H1 (cell line): ENCODE measurements at regions not wholly inside any gene's neighbourhood (a gene's known extent, or its start where the extent isn't known, plus 50 kb on each side); places are given as distances from the start of the nearest gene placed in this dataset.
A peak's percentile ranks its signal among the peaks of the same experiment; 100 is the strongest.

ENCODE experiments used
- CTCF ChIA-PET: fragments of 300-600 bp; sonication (Branson Sonifier 250); formaldehyde crosslinking; loops from one replicate; lab custom pipeline; 2021; ENCODE audit not compliant: partially characterized antibody; lab: Charles Lee
- POLR2A ChIA-PET: fragments of 300-600 bp; sonication (Branson Sonifier 250); formaldehyde crosslinking; loops from one replicate; lab custom pipeline; 2021; ENCODE audit warnings: inconsistent platforms; ENCODE audit not compliant: partially characterized antibody; lab: Charles Lee
- DNase-seq, 2 experiments: peaks; one replicate each; pipeline versions ENCODE4 v3.0.0 to v3.0.0-alpha.2; 2010 to 2022; ENCODE audit warnings: low spot score in 2 of 2, low read depth in 1 of 2, mixed read lengths in 1 of 2
- FAIRE-seq: peaks from 2 replicates; lab custom pipeline; 2011; peaks lifted over from hg19 to GRCh38; lab: Jason Lieb, UNC
- H2AFZ ChIP-seq: 2 replicates; pipeline ENCODE4 v1.8.1; 2012; ENCODE audit warnings: low read length, inconsistent platforms
- H2AK5ac ChIP-seq: 2 replicates; pipeline ENCODE4 v1.6.1; 2013; ENCODE audit warnings: low read depth, low read length
- H2BK120ac ChIP-seq: replicated peaks from 2 replicates; pipeline ENCODE3; 2013; ENCODE audit warnings: low read depth, low read length, inconsistent platforms
- H2BK12ac ChIP-seq: 2 replicates; pipeline ENCODE4 v1.6.1; 2013; ENCODE audit warnings: low read depth, low read length
- H2BK15ac ChIP-seq: 2 replicates; pipeline ENCODE4 v1.6.1; 2013; ENCODE audit warnings: low read length
- H2BK20ac ChIP-seq: 2 replicates; pipeline ENCODE4 v1.6.1; 2013; ENCODE audit warnings: low read length
- H2BK5ac ChIP-seq: 2 replicates; pipeline ENCODE4 v1.6.1; 2013; ENCODE audit warnings: low read depth, low read length
- H3K14ac ChIP-seq: 2 replicates; pipeline ENCODE4 v1.6.1; 2013; ENCODE audit warnings: inconsistent platforms; ENCODE audit not compliant: insufficient read length
- H3K18ac ChIP-seq: 2 replicates; pipeline ENCODE4 v1.6.1; 2013; ENCODE audit warnings: low read length; ENCODE audit errors: extremely low read depth
- H3K23ac ChIP-seq: 2 replicates; pipeline ENCODE4 v1.6.1; 2013; ENCODE audit warnings: inconsistent platforms; ENCODE audit not compliant: insufficient read length
- H3K23me2 ChIP-seq: 2 replicates; pipeline ENCODE4 v1.6.1; 2013; ENCODE audit warnings: low read depth, low read length
- H3K27ac ChIP-seq: 2 replicates; pipeline ENCODE4 v1.6.1; 2011; ENCODE audit warnings: low read depth, low read length, inconsistent platforms
- H3K27me3 ChIP-seq, 4 experiments: replicated peaks in 1 of 4; 1 replicate in 1 of 4; 2 replicates in 3 of 4; pipeline versions ENCODE4 v1.6.1 to v1.8.1; 2011 to 2013; ENCODE audit warnings: low read length in 3 of 4, mild to moderate bottlenecking in 3 of 4, inconsistent platforms in 2 of 4, mixed read lengths in 2 of 4, moderate library complexity in 1 of 4; ENCODE audit not compliant: control insufficient read depth in 3 of 4, insufficient read depth in 3 of 4; ENCODE audit errors: extremely low read depth in 1 of 4
- H3K36me3 ChIP-seq, 4 experiments: 2 replicates each; pipeline versions ENCODE4 v1.6.1 to v1.8.1; 2011 to 2013; ENCODE audit warnings: mild to moderate bottlenecking in 4 of 4, low read length in 3 of 4, moderate library complexity in 2 of 4, control low read depth in 1 of 4, inconsistent platforms in 1 of 4; ENCODE audit not compliant: insufficient read depth in 4 of 4, control insufficient read depth in 2 of 4
- H3K4ac ChIP-seq: replicated peaks from 2 replicates; pipeline ENCODE3; 2013; ENCODE audit warnings: low read length, low read depth, mixed read lengths, inconsistent platforms; ENCODE audit not compliant: insufficient read length
- H3K4me1 ChIP-seq, 4 experiments: replicated peaks in 1 of 4; 1 replicate in 1 of 4; 2 replicates in 3 of 4; pipeline versions ENCODE4 v1.6.1 to v1.8.1; 2011 to 2013; ENCODE audit warnings: low read length in 3 of 4, inconsistent platforms in 2 of 4, mixed read lengths in 1 of 4; ENCODE audit not compliant: insufficient read depth in 4 of 4, control insufficient read depth in 3 of 4
- H3K4me2 ChIP-seq, 2 experiments: 2 replicates each; pipeline versions ENCODE4 v1.6.1 to v1.8.1; 2011 to 2013; ENCODE audit warnings: low read depth in 2 of 2, low read length in 2 of 2, control low read depth in 1 of 2, inconsistent platforms in 1 of 2, mild to moderate bottlenecking in 1 of 2; ENCODE audit not compliant: insufficient read depth in 1 of 2
- H3K4me3 ChIP-seq, 4 experiments: fragments of 200-600, 300-600 bp in 1 of 4; sonication (generic), shearing (Covaris generic), sonication (Bioruptor Twin) in 1 of 4; 2 replicates each; pipeline versions ENCODE4 v1.5.1 to v1.8.1; 2011 to 2016; ENCODE audit warnings: low read length in 4 of 4, low read depth in 3 of 4, control low read depth in 2 of 4, inconsistent platforms in 2 of 4, mild to moderate bottlenecking in 2 of 4, mixed read lengths in 1 of 4, moderate library complexity in 1 of 4; ENCODE audit not compliant: insufficient read depth in 2 of 4; ENCODE audit errors: extremely low read depth in 1 of 4
- H3K56ac ChIP-seq: replicated peaks from 2 replicates; pipeline ENCODE3; 2013; ENCODE audit warnings: low read depth, mild to moderate bottlenecking, mixed read lengths, low read length, inconsistent platforms; ENCODE audit not compliant: insufficient read length
- H3K79me1 ChIP-seq: 2 replicates; pipeline ENCODE4 v1.6.1; 2013; ENCODE audit warnings: low read depth, low read length, control low read depth
- H3K79me2 ChIP-seq, 2 experiments: 2 replicates each; pipeline versions ENCODE4 v1.6.1 to v1.8.1; 2012 to 2013; ENCODE audit warnings: low read length in 2 of 2, mild to moderate bottlenecking in 2 of 2, inconsistent platforms in 1 of 2; ENCODE audit not compliant: insufficient read depth in 2 of 2, control insufficient read depth in 1 of 2
- H3K9ac ChIP-seq, 4 experiments: replicated peaks in 1 of 4; 1 replicate in 1 of 4; 2 replicates in 3 of 4; pipeline versions ENCODE4 v1.6.1 to v1.8.1; 2011 to 2013; ENCODE audit warnings: low read depth in 3 of 4, low read length in 3 of 4, control low read depth in 2 of 4, mild to moderate bottlenecking in 2 of 4, moderate library complexity in 2 of 4, inconsistent platforms in 1 of 4; ENCODE audit errors: extremely low read depth in 1 of 4
- H3K9me3 ChIP-seq, 2 experiments: 2 replicates each; pipeline versions ENCODE4 v1.6.1 to v1.8.1; 2012 to 2013; ENCODE audit warnings: mild to moderate bottlenecking in 2 of 2, moderate library complexity in 2 of 2, control low read depth in 1 of 2, inconsistent platforms in 1 of 2, low read depth in 1 of 2, low read length in 1 of 2, mixed read lengths in 1 of 2; ENCODE audit not compliant: insufficient read depth in 2 of 2
- H4K20me1 ChIP-seq, 2 experiments: replicated peaks in 1 of 2; 2 replicates each; pipeline versions ENCODE3 to v1.8.1; 2011 to 2013; ENCODE audit warnings: inconsistent platforms in 2 of 2, low read length in 2 of 2, mild to moderate bottlenecking in 1 of 2; ENCODE audit not compliant: insufficient read depth in 2 of 2, control insufficient read depth in 1 of 2
- H4K5ac ChIP-seq: 2 replicates; pipeline ENCODE4 v1.6.1; 2013; ENCODE audit warnings: low read length, low read depth, mixed read lengths, inconsistent platforms; ENCODE audit not compliant: insufficient read length
- H4K8ac ChIP-seq: 2 replicates; pipeline ENCODE4 v1.8.0; 2013; ENCODE audit warnings: mild to moderate bottlenecking, moderate library complexity, low read length, inconsistent platforms; ENCODE audit not compliant: insufficient read depth; ENCODE audit errors: extremely low read depth
- H4K91ac ChIP-seq: replicated peaks from 2 replicates; pipeline ENCODE3; 2013; ENCODE audit warnings: low read length, mixed read lengths, inconsistent platforms; ENCODE audit not compliant: insufficient read length
- MAX ChIP-seq: IDR thresholded peaks from 2 replicates; pipeline ENCODE4 v1.6.1; 2012; ENCODE audit warnings: inconsistent platforms
- WGBS, 2 experiments: shearing (Covaris generic) in 1 of 2; methylation state at CpG; one replicate each; pipeline versions ENCODE4 v1.1.6 to v1.1.7; 2013 to 2015; ENCODE audit warnings: low lambda C conversion rate in 2 of 2, mixed read lengths in 2 of 2, inconsistent platforms in 1 of 2, low coverage in 1 of 2, missing lambda C conversion rate in 1 of 2; ENCODE audit not compliant: insufficient replicate concordance in 2 of 2, insufficient coverage in 1 of 2, insufficient read length in 1 of 2; ENCODE audit errors: extremely low coverage in 1 of 2, missing lambda C conversion rate in 1 of 2; 5-methylcytosine and 5-hydroxymethylcytosine counted together
- TF ChIP-seq, protein P1 (sequence below): IDR thresholded peaks from 2 replicates; pipeline ENCODE4 v1.6.1; 2011; ENCODE audit warnings: low read depth, mild to moderate bottlenecking, low read length; ENCODE audit not compliant: insufficient read depth

GRCh38 chr4:4666187-4666586 lies 124.3 kb upstream of the STX18 start:
- Histone ChIP-seq H3K56ac (no peak overlapping the region), H2BK15ac (no peak overlapping the region), H3K9me3 (no peaks in the 10 kb centered on the region), H3K27ac (no peak overlapping the region), H2AK5ac (0 out of 2 replicates have a peak overlapping the region, but pooled peaks have one; percentile 85), H4K91ac (peak overlapping the region; percentile 71), H4K20me1 (no peaks in the 10 kb centered on the region), H3K4me1 (peaks cover 14 to 25% (median 19%) of the 10 kb centered on the region in 4 experiments), H4K5ac (peak overlapping the region; percentile 7), H3K4me3 (peak overlapping the region in 1 of 4 experiments; percentile 52; a peak in 1 of 8 replicates), H2BK20ac (peak overlapping the region; percentile 28; the same call in 1 of the 2 replicates), H2BK12ac (peak overlapping the region; percentile 18; the same call in 1 of the 2 replicates), H3K4ac (peak overlapping the region; percentile 10), H3K36me3 (no peaks in the 10 kb centered on the region), H3K79me1 (no peaks in the 10 kb centered on the region), H3K14ac (no peak overlapping the region), H3K79me2 (no peaks in the 10 kb centered on the region), H3K4me2 (peak overlapping the region; percentile 69 to 86; a peak in 3 of 4 replicates), H4K8ac (no peak overlapping the region), H3K18ac (peak overlapping the region; percentile 9; the same call in 1 of the 2 replicates), H2BK120ac (peak overlapping the region; percentile 62), H3K27me3 (no peaks in the 10 kb centered on the region; a peak in 2 of 7 replicates), H2BK5ac (peak overlapping the region; percentile 8; the same call in 1 of the 2 replicates), H2AFZ (no peak overlapping the region), H3K23me2 (peaks cover 4% of the 10 kb centered on the region; the same call in 1 of the 2 replicates), H3K23ac (no peak overlapping the region), H3K9ac (no peak overlapping the region)
- POLR2A ChIA-PET: interaction anchor here (0.7 to 2.7 kb wide), 4 partner anchors 9 to 411 kb away, joined by 3 to 11 read pairs (median 5); no protein-coding TSS in a partner anchor
- TF ChIP-seq, protein P1, sequence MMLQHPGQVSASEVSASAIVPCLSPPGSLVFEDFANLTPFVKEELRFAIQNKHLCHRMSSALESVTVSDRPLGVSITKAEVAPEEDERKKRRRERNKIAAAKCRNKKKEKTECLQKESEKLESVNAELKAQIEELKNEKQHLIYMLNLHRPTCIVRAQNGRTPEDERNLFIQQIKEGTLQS: no peak
- 0 out of 2 replicates have a peak, but pooled peaks have one; percentile 31 for TF ChIP-seq MAX
- CTCF ChIA-PET: interaction anchor here (0.9 to 6.1 kb wide), 5 partner anchors 14 to 95 kb away, joined by 4 to 61 read pairs (median 5); no protein-coding TSS in a partner anchor
- no peak for FAIRE-seq
- no peak for DNase-seq
- 76% methylated on average over 7 of the region's 7 CpGs; no CpG with 5 or more reads in 1 of the 2 experiments for WGBS, 2 experiments
